Peyer's patch (tissue), 4 donors: ENCODE measurements at regions not wholly inside any gene's neighbourhood (a gene's known extent, or its start where the extent isn't known, plus 50 kb on each side); places are given as distances from the start of the nearest gene placed in this dataset.
A peak's percentile ranks its signal among the peaks of the same experiment; 100 is the strongest.

Experiments
- DNase-seq, 3 donors: peaks; one replicate each; pipeline ENCODE4 v3.0.0-alpha.2; 2017 to 2019
- H3K27ac ChIP-seq, 4 donors: fragments of 200-600 bp; sonication (generic); one replicate each; pipeline ENCODE4 v1.5.1; 2016 to 2019
- H3K27me3 ChIP-seq, 2 donors: fragments of 200-600 bp; sonication (generic); one replicate each; pipeline ENCODE4 v1.5.1; 2019
- H3K36me3 ChIP-seq, 3 donors: fragments of 200-600 bp; sonication (generic); one replicate each; pipeline ENCODE4 v1.5.1; 2016 to 2019
- H3K4me1 ChIP-seq, 4 donors: fragments of 200-600 bp; sonication (generic); one replicate each; pipeline ENCODE4 v1.5.1; 2016 to 2019
- H3K4me3 ChIP-seq, 4 donors: fragments of 200-600 bp; sonication (generic); 1 replicate in 3 of 4; 2 replicates in 1 of 4; pipeline ENCODE4 v1.5.1; 2016 to 2019; ENCODE audit warnings: mild to moderate bottlenecking in 1 of 4
- H3K9me3 ChIP-seq, 4 donors: fragments of 200-600 bp; sonication (generic); one replicate each; pipeline ENCODE4 v1.5.1; 2016 to 2019; ENCODE audit warnings: mild to moderate bottlenecking in 1 of 4
- CTCF ChIP-seq, 6 experiments: fragments of 450-650 bp in 4 of 6; fragments of 200-600 bp in 2 of 6; sonication (generic) in 1 of 6; IDR thresholded peaks; one replicate each; pipeline ENCODE4 v1.5.1; 2017 to 2019; ENCODE audit warnings: antibody characterized with exemption in 6 of 6, mild to moderate bottlenecking in 3 of 6, moderate library complexity in 1 of 6
- POLR2A ChIP-seq, 2 donors: fragments of 450-650 bp; IDR thresholded peaks; one replicate each; pipeline ENCODE4 v1.5.1; 2017; ENCODE audit warnings: antibody characterized with exemption in 2 of 2, mild to moderate bottlenecking in 2 of 2, moderate library complexity in 2 of 2

- no peak for TF ChIP-seq CTCF (IDR thresholded peaks at IDR 0.05)
- TF ChIP-seq POLR2A (IDR thresholded peaks at IDR 0.05) = no peak
- peak in 1 of 3 donors; percentile 64 for DNase-seq
- H3K27ac ChIP-seq = peak overlapping the region in 2 of 4 donors; percentile 42 to 65
These were observed 93.6 kb upstream of the CIBAR2 start for GRCh38 chr16:85205747-85206471.

GRCh38 chr16:85206472-85207356 lies 94.4 kb upstream of the CIBAR2 start:
- Histone ChIP-seq H3K4me1 (peaks cover 0 to 32% (median 0%) of the 10 kb centered on the region in 4 donors), H3K9me3 (no peaks in the 10 kb centered on the region), H3K27ac (peak overlapping the region in 3 of 4 donors; percentile 5 to 65 (median 42)), H3K4me3 (no peak overlapping the region), H3K36me3 (no peaks in the 10 kb centered on the region), H3K27me3 (no peaks in the 10 kb centered on the region)
- peak; percentile 23 to 59 (median 59) for DNase-seq
- no peak for TF ChIP-seq POLR2A (IDR thresholded peaks at IDR 0.05)
- TF ChIP-seq CTCF (IDR thresholded peaks at IDR 0.05) = no peak

More at GRCh38 chr16:85205747-85206471, 93.6 kb upstream of the CIBAR2 start:
- Histone ChIP-seq H3K36me3 (no peaks in the 10 kb centered on the region), H3K9me3 (no peaks in the 10 kb centered on the region), H3K27me3 (no peaks in the 10 kb centered on the region), H3K4me3 (no peak overlapping the region), H3K4me1 (peaks cover 0 to 34% (median 0%) of the 10 kb centered on the region in 4 donors)

GRCh38 chr16:85207357-85207921 lies 95.2 kb upstream of the CIBAR2 start:
- DNase-seq = peak in 1 of 3 donors; percentile 45
- Histone ChIP-seq H3K4me1 (peaks cover 0 to 32% (median 0%) of the 10 kb centered on the region in 4 donors), H3K36me3 (no peaks in the 10 kb centered on the region), H3K27ac (peak overlapping the region in 2 of 4 donors; percentile 42 to 65), H3K27me3 (no peaks in the 10 kb centered on the region), H3K4me3 (no peak overlapping the region), H3K9me3 (no peaks in the 10 kb centered on the region)
- no peak for TF ChIP-seq CTCF (IDR thresholded peaks at IDR 0.05)

GRCh38 chr16:85208181-85208580 lies 95.9 kb upstream of the CIBAR2 start:
- H3K4me3 ChIP-seq = no peak overlapping the region
- H3K36me3 ChIP-seq = no peaks in the 10 kb centered on the region
- H3K27ac ChIP-seq = no peak overlapping the region
- peaks cover 0 to 29% (median 0%) of the 10 kb centered on the region in 4 donors for H3K4me1 ChIP-seq
- TF ChIP-seq CTCF (IDR thresholded peaks at IDR 0.05) (no peak), POLR2A (IDR thresholded peaks at IDR 0.05) (no peak)
- H3K27me3 ChIP-seq = no peaks in the 10 kb centered on the region
- DNase-seq = no peak
- H3K9me3 ChIP-seq = no peaks in the 10 kb centered on the region

GRCh38 chr16:85208643-85209520 lies 96.6 kb upstream of the CIBAR2 start:
- no peak for TF ChIP-seq CTCF (IDR thresholded peaks at IDR 0.05)
- no peak for TF ChIP-seq POLR2A (IDR thresholded peaks at IDR 0.05)

More at GRCh38 chr16:85208643-85209520, 96.6 kb upstream of the CIBAR2 start:
- no peaks in the 10 kb centered on the region for H3K27me3 ChIP-seq
- H3K9me3 ChIP-seq = no peaks in the 10 kb centered on the region
- no peaks in the 10 kb centered on the region for H3K36me3 ChIP-seq
- no peak overlapping the region for H3K4me3 ChIP-seq
- DNase-seq = peak in 1 of 3 donors; percentile 29
- H3K4me1 ChIP-seq = peaks cover 0 to 27% (median 0%) of the 10 kb centered on the region in 4 donors
- H3K27ac ChIP-seq = no peak overlapping the region
